NCI-H1930 (cell line): ENCODE measurements at regions not wholly inside any gene's neighbourhood (a gene's known extent, or its start where the extent isn't known, plus 50 kb on each side); places are given as distances from the start of the nearest gene placed in this dataset.

Experiments
- DNase-seq, 2 experiments: peaks; one replicate each; lab custom pipeline; 2025; lab: John Stamatoyannopoulos, UW

DNA sequence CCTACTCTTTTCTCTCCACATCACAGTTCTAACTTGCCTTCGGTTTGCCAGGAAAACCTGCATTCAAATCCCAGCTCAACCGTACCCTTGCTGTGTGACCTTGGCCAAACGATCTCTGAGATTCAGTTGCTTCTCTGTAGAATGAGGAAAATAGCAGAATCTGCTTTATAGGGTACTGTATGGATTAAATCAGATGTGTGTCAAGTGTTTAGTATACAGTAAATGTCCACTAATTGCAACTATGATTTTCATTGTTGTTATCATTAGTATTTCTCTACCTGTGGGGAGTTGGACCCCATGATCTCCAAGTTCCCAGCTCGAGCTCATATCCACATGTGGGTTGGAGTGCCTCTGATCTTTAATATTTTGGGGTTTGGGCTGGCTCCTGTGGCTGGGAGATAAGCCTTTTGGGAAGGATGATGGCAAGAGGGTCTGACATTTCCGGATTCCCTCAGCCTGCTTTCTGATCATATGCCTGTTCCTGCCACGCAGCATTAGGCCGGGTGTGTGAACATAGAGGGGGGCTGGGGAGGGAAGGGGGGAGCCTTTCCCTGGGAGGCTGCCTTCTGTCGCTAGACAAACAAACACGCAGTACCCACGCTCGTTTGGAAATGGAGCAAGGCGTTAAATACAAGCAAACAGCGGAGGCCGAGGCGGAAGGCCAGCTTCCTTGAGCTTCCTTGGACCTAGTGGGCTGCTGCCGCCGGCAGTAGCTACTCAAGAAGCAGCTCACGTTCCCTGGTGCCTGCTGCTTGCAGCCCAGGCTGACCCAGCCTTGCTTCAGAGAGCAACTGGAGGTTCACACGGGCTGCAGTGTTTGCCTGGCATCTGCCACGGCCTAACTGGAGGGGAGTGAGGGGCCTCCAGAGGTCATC, 213.5 kb upstream of the LHX5 start:
- DNase-seq: no peak

- DNase-seq: no peak
These were observed 212.6 kb upstream of the LHX5 start for GRCh38 chr12:113684053-113684907.

DNA sequence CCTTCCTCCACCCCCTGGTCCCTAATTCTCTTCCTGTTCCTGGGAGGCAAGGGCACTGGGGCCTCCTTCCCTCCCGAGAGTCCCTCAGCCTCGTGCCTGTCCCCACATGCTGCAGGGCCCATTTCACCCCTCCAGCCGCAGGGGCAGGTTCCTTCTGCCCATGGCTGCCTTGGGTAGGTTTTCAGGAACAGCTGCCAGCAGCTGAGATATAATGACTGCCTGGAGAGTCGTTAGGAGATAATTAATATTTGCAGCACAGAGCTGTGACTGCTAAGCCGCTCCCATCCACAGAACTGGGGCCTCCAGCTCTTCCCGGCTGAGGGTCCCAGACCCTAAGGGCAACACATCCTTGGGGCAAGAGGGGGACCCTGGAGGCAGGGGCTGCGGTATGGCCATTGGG, 211.9 kb upstream of the LHX5 start:
- DNase-seq: no peak

GRCh38 chr12:113680868-113681267, 209.2 kb upstream of the LHX5 start:
- no peak for DNase-seq

- DNase-seq: no peak
These were observed 206.8 kb upstream of the LHX5 start for GRCh38 chr12:113678223-113679119.

DNA sequence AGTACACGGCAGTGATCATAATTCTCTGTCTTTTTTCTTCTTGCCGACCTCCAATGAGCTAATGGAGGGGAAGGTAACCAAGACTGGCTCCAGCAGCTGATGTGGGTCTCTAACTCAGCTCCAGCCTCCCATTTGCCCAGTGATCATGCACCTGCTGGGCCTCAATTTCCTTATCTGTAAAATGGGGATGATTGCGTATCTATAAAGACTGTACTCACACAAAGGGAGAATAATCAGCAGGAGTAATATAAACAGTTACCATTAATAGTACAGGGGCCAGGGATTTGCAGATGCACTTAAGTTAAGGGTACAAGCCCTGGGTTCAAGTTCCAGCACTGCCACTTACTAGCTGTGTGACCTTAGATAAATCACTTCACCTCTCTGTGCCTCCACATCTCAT, 204.9 kb upstream of the LHX5 start:
- no peak for DNase-seq

GRCh38 chr12:113676117-113676516, 204.4 kb upstream of the LHX5 start:
- DNase-seq: no peak

DNA sequence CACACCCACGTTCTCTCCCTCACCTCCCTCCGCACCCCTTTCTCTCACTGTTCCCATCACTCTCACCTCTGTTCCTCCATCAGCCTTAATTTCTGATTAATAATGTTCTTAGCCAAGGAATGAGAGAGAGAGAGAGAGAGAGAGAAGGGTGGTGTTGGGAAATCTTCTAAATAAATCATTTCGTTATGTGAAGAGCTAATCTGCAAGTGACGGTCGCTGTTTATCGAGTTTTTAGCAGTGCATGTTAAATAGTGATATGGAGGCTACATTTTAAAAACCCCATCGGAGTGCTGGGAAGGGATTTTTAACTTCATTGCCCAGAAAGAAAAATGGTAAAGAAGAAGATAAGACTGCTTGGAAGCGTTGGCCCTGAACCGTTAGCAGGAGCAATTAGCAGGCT, 203.3 kb upstream of the LHX5 start:
- DNase-seq: no peak

- DNase-seq: no peak
These were observed 202.6 kb upstream of the LHX5 start for GRCh38 chr12:113674302-113674701.

DNA sequence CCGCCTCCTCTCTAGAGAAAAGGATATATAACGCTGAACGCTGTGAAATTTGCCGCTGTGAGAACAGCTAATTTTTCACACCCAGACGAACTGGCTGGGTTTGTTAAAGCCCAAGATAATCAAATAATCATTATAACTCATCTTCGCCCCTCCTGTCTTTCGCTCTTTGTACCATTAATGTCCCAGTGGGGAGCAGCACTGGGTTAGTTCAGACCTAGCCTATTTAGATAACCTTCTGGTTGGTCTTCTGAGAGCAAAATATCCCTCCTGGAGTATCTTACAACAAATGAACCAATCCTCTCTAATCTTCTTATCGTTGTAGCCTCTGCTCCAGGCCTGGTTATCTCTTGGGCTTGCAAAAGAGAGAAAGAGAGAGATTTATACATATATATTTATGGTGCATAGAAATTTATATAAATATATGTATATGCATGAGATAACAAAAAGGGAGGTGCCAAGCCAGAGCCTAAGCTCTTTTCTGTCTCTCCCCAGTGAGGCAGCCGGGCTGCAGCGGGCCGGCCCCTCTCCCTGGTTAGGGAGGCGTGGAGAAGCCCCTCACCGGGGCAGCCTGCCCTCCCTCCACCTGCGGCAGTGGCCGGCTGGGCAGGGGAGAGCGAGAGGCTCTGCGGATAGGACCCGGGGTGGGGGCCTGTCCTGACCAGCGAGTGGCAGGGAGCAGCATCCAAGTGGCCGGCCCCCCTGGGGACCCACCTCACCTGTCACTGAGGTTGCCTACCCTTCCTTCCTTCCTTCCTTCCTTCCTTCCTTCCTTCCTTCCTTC, 202.0 kb upstream of the LHX5 start:
- no peak for DNase-seq

GRCh38 chr12:113670742-113671141, 199.1 kb upstream of the LHX5 start:
- DNase-seq: no peak

GRCh38 chr12:113667676-113668356, 196.1 kb upstream of the LHX5 start:
- DNase-seq: no peak

DNA sequence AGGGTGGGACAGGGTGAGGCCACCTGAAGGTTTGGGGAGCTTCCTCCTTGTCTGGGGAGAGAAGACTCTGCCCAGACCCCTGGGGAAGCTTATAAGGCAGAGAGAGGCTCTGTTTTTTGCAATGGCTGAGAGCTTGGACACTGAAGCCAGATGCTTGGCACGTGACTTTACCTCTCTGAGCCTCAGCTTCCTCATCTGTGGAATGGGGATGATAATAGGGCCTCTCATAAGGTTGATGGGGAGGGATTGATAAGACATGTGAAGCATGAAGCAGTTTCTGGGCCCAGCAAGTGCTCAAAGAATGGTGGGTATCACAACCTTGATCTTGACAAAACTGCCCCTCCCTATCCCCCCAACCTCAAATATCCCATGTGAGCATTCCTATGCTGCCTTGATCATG, 195.4 kb upstream of the LHX5 start:
- DNase-seq: no peak

DNA sequence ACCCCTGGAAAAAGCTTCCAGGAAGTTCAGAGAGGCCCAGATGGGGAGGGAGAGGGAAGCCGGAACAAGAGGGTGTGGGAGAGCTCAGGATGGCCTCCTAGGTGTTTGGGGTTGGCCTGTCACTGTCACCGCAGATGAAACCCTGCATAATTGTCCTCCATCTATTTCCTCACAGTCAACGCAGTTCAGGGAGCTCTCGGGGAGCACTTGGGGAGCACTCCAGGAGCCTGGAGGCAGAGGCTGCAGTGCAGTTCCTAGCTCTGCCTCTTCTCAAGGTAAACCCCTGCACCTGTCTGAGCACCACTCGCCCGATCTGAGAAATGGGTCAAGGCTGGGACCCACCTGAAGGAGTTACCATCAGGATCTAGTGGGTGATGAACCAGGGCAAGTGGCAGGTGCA, 194.6 kb upstream of the LHX5 start:
- DNase-seq: no peak

DNA sequence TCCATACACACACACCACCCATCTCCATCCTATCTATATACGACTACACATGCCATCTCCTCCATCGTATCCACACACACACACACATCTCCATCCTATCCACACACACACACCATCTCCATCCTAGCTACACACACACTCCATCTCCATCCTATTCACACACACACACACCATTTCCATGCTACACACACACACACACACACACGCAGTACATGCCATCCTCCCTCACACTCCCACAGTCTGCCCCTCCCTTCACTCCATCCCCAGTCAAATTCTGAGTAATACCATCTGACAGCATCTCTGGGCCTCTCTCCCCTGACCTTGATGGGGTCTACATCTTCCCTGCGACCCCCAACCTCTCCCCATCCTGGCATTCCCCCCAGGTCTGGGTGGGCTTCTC, 193.8 kb upstream of the LHX5 start:
- no peak for DNase-seq

DNA sequence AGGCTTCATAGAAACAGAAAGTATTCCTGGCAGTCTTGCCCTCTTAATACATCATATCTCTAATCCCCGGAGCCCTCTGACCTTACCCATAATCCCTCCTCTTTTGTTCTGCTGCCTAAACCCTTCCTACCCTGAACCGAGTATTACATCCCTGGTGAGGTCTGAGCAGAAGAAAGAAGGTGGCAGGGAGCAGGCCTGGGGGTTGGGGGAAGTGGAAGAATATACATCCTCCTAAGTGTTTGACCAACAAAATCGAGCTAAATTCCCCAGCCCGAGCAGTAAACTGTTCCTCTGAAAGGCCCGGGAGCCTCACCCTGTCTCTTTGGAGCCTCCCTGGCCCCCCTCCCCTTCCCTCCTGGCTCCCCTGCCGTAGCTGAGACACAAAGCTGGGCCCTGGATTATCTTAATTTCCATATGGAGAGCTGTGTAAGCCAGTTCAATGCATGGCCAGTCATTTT, 192.6 kb upstream of the LHX5 start:
- no peak for DNase-seq

DNA sequence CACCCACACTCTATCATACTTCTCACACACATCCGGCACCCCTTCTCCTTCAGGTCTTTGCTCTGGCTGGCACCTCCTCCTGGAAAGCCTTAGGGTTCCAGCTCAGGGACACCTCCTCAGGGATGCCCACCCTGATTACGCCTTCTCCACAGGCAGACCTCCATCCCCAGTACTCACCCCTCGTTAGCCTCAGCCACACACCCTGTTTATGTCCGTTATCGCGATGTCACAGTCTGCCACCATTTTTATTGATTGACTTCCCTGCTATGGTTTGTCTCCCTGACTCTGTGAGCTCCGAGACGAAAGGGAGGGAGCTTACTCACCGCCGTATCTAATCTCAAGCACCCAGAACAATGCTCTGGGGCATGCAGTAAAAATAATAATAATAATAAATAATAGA, 191.7 kb upstream of the LHX5 start:
- DNase-seq: no peak

DNA sequence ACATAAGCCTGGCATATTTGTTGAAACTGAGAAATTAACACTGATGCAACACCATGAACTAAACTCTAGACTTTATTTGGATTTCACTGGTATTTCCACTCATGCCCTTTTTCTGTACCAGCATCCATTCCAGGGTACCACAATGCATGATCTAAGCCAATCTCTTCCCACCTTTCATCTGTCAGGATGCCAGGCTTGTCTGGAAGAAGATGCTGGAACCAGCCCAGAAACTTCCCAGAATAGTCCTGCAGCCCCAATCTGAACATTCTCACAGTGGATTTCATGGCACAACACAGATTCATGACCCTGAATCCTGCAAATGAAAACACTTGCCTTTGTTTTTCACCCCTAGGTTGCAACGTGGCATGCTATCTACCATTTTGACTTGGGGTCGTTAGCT, 189.3 kb upstream of the LHX5 start:
- no peak for DNase-seq

DNA sequence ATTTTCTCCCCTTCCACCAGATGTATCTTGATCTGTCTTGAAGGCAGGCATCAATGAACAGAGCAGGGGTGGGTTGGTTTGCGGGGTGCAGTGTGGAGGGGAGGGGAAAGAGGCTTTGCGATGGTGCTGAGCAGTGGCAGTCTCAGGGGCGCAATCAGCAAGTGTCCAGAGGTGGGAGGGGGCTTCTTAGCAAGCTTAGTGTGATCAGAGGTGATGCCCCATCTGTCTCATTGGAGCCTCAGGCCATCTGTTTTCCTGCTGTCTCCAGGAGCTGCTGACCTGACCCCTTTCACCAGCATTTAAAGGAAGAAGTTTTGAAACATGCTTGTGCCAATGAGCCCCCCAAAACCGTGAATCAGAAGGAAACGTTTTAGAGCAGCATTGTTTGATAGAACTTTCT, 187.7 kb upstream of the LHX5 start:
- no peak for DNase-seq

GRCh38 chr12:113659015-113659414, 187.3 kb upstream of the LHX5 start:
- DNase-seq: no peak
